ENCODE measurements at regions not wholly inside any gene's neighbourhood (a gene's known extent, or its start where the extent isn't known, plus 50 kb on each side); places are given as distances from the start of the nearest gene placed in this dataset.

- BruUV-seq (replicated peaks) = no TSS peak
- no peak for FAIRE-seq
- DNase-seq (ENCODE audit: low read depth, low spot score) = no peak
- H3K4me3 ChIP-seq (replicated peaks in 1 of 3; ENCODE audit: insufficient read depth in 1 of 3, low read depth in 1 of 3, low read length in 3 of 3) = no peak overlapping the region
- no peaks in the 10 kb centered on the region for H3K36me3 ChIP-seq (ENCODE audit: control insufficient read depth in 2 of 2, extremely low read depth in 1 of 2, insufficient read depth in 2 of 2, low read length in 2 of 2)
- H3K4me1 ChIP-seq (ENCODE audit: control insufficient read depth, extremely low read depth, insufficient read depth, low read length) = no peaks in the 10 kb centered on the region
- H4K20me1 ChIP-seq (replicated peaks; ENCODE audit: control insufficient read depth, extremely low read depth, insufficient read depth, low read length) = no peaks in the 10 kb centered on the region
- H3K9me1 ChIP-seq (replicated peaks; ENCODE audit: control insufficient read depth, extremely low read depth, insufficient read depth, low read length) = no peaks in the 10 kb centered on the region
- H3K4me2 ChIP-seq (ENCODE audit: insufficient read depth, low read length) = no peak overlapping the region
- TF ChIP-seq MAX (IDR thresholded peaks at IDR 0.05; ENCODE audit: insufficient read depth, insufficient read length) = no peak
- no peak for TF ChIP-seq FOS (IDR thresholded peaks at IDR 0.05; ENCODE audit: borderline replicate concordance, insufficient read depth, low read length)
- no peak for TF ChIP-seq POLR2A (IDR thresholded peaks at IDR 0.05; ENCODE audit: low read depth, low read length)
- TF ChIP-seq EZH2 (IDR thresholded peaks at IDR 0.05; ENCODE audit: borderline replicate concordance, low read depth, low read length, severe bottlenecking) = no peak
- no peak for TF ChIP-seq GATA2 (IDR thresholded peaks at IDR 0.05; ENCODE audit: insufficient read depth, insufficient read length, low read depth, low read length)
- intact Hi-C loops (cut with micrococcal nuclease) = no loop called here
- H3K9me3 ChIP-seq (replicated peaks; ENCODE audit: control insufficient read depth, insufficient read depth, low read length) = no peaks in the 10 kb centered on the region
- no peaks in the 10 kb centered on the region for H3K79me2 ChIP-seq (ENCODE audit: control insufficient read depth, insufficient read depth, low read length)
- H3K27me3 ChIP-seq (ENCODE audit: control insufficient read depth in 2 of 2, insufficient read depth in 2 of 2, low read length in 2 of 2) = no peaks in the 10 kb centered on the region
- H3K27ac ChIP-seq (ENCODE audit: insufficient read depth, low read depth, low read length) = no peak overlapping the region
- H3K9ac ChIP-seq (replicated peaks; ENCODE audit: extremely low read depth, insufficient read depth, low read length) = no peak overlapping the region
- no peak overlapping the region for H2AFZ ChIP-seq (ENCODE audit: low read depth, low read length)
- dilution Hi-C loops (cut with MboI; ENCODE audit: extremely low pct_ligation_motif_present, low sequenced_read_pairs) = no loop called here
- CTCF ChIA-PET = no interaction called here
- POLR2A ChIA-PET = no interaction called here
Observed at GRCh38 chr3:8311321-8311720, 190.3 kb upstream of the LMCD1 start.

- H3K9me3 ChIP-seq (replicated peaks; ENCODE audit: control insufficient read depth, insufficient read depth, low read length) = no peaks in the 10 kb centered on the region
- H3K4me3 ChIP-seq (replicated peaks in 1 of 3; ENCODE audit: insufficient read depth in 1 of 3, low read depth in 1 of 3, low read length in 3 of 3) = no peak overlapping the region
- no TSS peak for BruUV-seq (replicated peaks)
- H3K9ac ChIP-seq (replicated peaks; ENCODE audit: extremely low read depth, insufficient read depth, low read length) = no peak overlapping the region
- no peaks in the 10 kb centered on the region for H3K79me2 ChIP-seq (ENCODE audit: control insufficient read depth, insufficient read depth, low read length)
- CTCF ChIA-PET = no interaction called here
- no peaks in the 10 kb centered on the region for H3K27me3 ChIP-seq (ENCODE audit: control insufficient read depth in 2 of 2, insufficient read depth in 2 of 2, low read length in 2 of 2)
- H3K4me1 ChIP-seq (ENCODE audit: control insufficient read depth, extremely low read depth, insufficient read depth, low read length) = no peaks in the 10 kb centered on the region
- dilution Hi-C loops (cut with MboI; ENCODE audit: extremely low pct_ligation_motif_present, low sequenced_read_pairs) (no loop called here), intact Hi-C loops (cut with micrococcal nuclease) (no loop called here)
- H3K4me2 ChIP-seq (ENCODE audit: insufficient read depth, low read length) = no peak overlapping the region
- FAIRE-seq (no peak), DNase-seq (ENCODE audit: low read depth, low spot score) (no peak)
- H2AFZ ChIP-seq (ENCODE audit: low read depth, low read length) = no peak overlapping the region
- no peaks in the 10 kb centered on the region for H3K36me3 ChIP-seq (ENCODE audit: control insufficient read depth in 2 of 2, extremely low read depth in 1 of 2, insufficient read depth in 2 of 2, low read length in 2 of 2)
- no peaks in the 10 kb centered on the region for H4K20me1 ChIP-seq (replicated peaks; ENCODE audit: control insufficient read depth, extremely low read depth, insufficient read depth, low read length)
- no peak overlapping the region for H3K27ac ChIP-seq (ENCODE audit: insufficient read depth, low read depth, low read length)
- POLR2A ChIA-PET = no interaction called here
- no peaks in the 10 kb centered on the region for H3K9me1 ChIP-seq (replicated peaks; ENCODE audit: control insufficient read depth, extremely low read depth, insufficient read depth, low read length)
- TF ChIP-seq EZH2 (IDR thresholded peaks at IDR 0.05; ENCODE audit: borderline replicate concordance, low read depth, low read length, severe bottlenecking) (no peak), POLR2A (IDR thresholded peaks at IDR 0.05; ENCODE audit: low read depth, low read length) (no peak), GATA2 (IDR thresholded peaks at IDR 0.05; ENCODE audit: insufficient read depth, insufficient read length, low read depth, low read length) (no peak), CTCF (IDR thresholded peaks at IDR 0.05; ENCODE audit: extremely low read depth in 1 of 2, insufficient read depth in 1 of 2, low read depth in 1 of 2, low read length in 2 of 2) (no peak), MYC (IDR thresholded peaks at IDR 0.05; ENCODE audit: low read depth, low read length) (no peak), JUN (IDR thresholded peaks at IDR 0.05; ENCODE audit: borderline replicate concordance, insufficient read depth, insufficient read length, low read depth) (no peak), POLR2AphosphoS5 (IDR thresholded peaks at IDR 0.05; ENCODE audit: insufficient read depth, low read depth, low read length) (no peak), MAX (IDR thresholded peaks at IDR 0.05; ENCODE audit: insufficient read depth, insufficient read length) (no peak), FOS (IDR thresholded peaks at IDR 0.05; ENCODE audit: borderline replicate concordance, insufficient read depth, low read length) (no peak)
Observed at GRCh38 chr3:8312685-8313084, 188.9 kb upstream of the LMCD1 start.

All from endothelial cell of umbilical vein (primary cell).